HCT116 (cell line): ENCODE measurements at regions not wholly inside any gene's neighbourhood (a gene's known extent, or its start where the extent isn't known, plus 50 kb on each side); places are given as distances from the start of the nearest gene placed in this dataset.

ENCODE experiments used
- ATAC-seq: fragments of 200-7000 bp; cut with Tn5 transposase; 2 replicates; pipeline ENCODE4 v1.9.1; 2020; ENCODE audit warnings: mild to moderate bottlenecking, moderate library complexity
- BruUV-seq: library from RNA; stranded (reverse); fragments of 400-500 nt; replicated peaks from 2 replicates; lab custom pipeline; 2021; lab: Mats Ljungman, UMichigan
- CTCF ChIA-PET: fragments of 300-600 bp; sonication (Branson Sonifier 250); formaldehyde crosslinking; loops from one replicate; lab custom pipeline; 2021; ENCODE audit warnings: antibody characterized with exemption; lab: Charles Lee
- POLR2A ChIA-PET: fragments of 300-600, 350-600 bp; sonication (Branson Sonifier 250); formaldehyde crosslinking; loops from one replicate; lab custom pipeline; 2021; ENCODE audit warnings: antibody characterized with exemption; lab: Charles Lee
- RAD21 ChIA-PET, 2 experiments: fragments of 300-600 bp; sonication (Branson Sonifier 250); formaldehyde crosslinking; loops; one replicate each; lab custom pipeline; 2023; ENCODE audit warnings: low total read pairs in 2 of 2; ENCODE audit not compliant: uncharacterized antibody in 2 of 2, unreplicated experiment in 2 of 2, low non-redundant PET in 1 of 2; lab: Charles Lee
- DNase-seq: peaks from one replicate; pipeline ENCODE4 v3.0.0-alpha.2; 2010; ENCODE audit warnings: low read depth, low spot score
- H2AFZ ChIP-seq: fragments of 200-600 bp; shearing (Covaris generic), sonication (generic); 2 replicates; pipeline ENCODE4 v1.6.1; 2017; ENCODE audit warnings: low read depth, mixed run types, mixed read lengths, antibody characterized with exemption, low read length; ENCODE audit not compliant: poor library complexity, severe bottlenecking
- H3K27ac ChIP-seq: 2 replicates; pipeline ENCODE4 v1.5.1; 2012; ENCODE audit warnings: low read depth, low read length
- H3K27me3 ChIP-seq: fragments of 200-600 bp; sonication (generic); 2 replicates; pipeline ENCODE4 v1.6.1; 2016; ENCODE audit warnings: mixed run types, low read length, mixed read lengths; ENCODE audit not compliant: insufficient read depth
- H3K36me3 ChIP-seq, 2 experiments: fragments of 200-500 bp in 1 of 2; fragments of 200-600 bp in 1 of 2; sonication (Bioruptor generic) in 1 of 2; sonication (generic) in 1 of 2; 2 replicates each; pipeline versions ENCODE4 v1.5.1 to v1.6.1; 2014 to 2016; ENCODE audit warnings: low read length in 2 of 2, inconsistent platforms in 1 of 2, mixed read lengths in 1 of 2, mixed run types in 1 of 2; ENCODE audit not compliant: insufficient read depth in 2 of 2, control insufficient read depth in 1 of 2
- H3K4me1 ChIP-seq, 2 experiments: fragments of 200-600 bp in 1 of 2; sonication (generic) in 1 of 2; 2 replicates each; pipeline versions ENCODE4 v1.5.1 to v1.6.1; 2012 to 2017; ENCODE audit warnings: low read length in 2 of 2, inconsistent platforms in 1 of 2, mild to moderate bottlenecking in 1 of 2, mixed read lengths in 1 of 2, mixed run types in 1 of 2, moderate library complexity in 1 of 2; ENCODE audit not compliant: insufficient read depth in 2 of 2, control insufficient read depth in 1 of 2
- H3K4me2 ChIP-seq: fragments of 200-600 bp; sonication (generic); 2 replicates; pipeline ENCODE4 v1.6.1; 2017; ENCODE audit warnings: mixed run types, low read length, mixed read lengths
- H3K4me3 ChIP-seq, 2 experiments: fragments of 200-600 bp in 1 of 2; sonication (generic) in 1 of 2; replicated peaks in 1 of 2; 2 replicates each; pipeline ENCODE4 v1.5.1; 2011 to 2016; ENCODE audit warnings: low read length in 2 of 2, control low read depth in 1 of 2, low read depth in 1 of 2, mild to moderate bottlenecking in 1 of 2, mixed read lengths in 1 of 2, mixed run types in 1 of 2
- H3K79me2 ChIP-seq: fragments of 200-600 bp; sonication (generic); 2 replicates; pipeline ENCODE4 v1.6.1; 2017; ENCODE audit warnings: mild to moderate bottlenecking, mixed run types, low read length, moderate library complexity, mixed read lengths; ENCODE audit not compliant: insufficient read depth
- H3K9ac ChIP-seq: fragments of 200-600 bp; sonication (generic); 2 replicates; pipeline ENCODE4 v1.6.1; 2016; ENCODE audit warnings: low read length, mixed read lengths
- H3K9me2 ChIP-seq: fragments of 200-600 bp; sonication (generic), shearing (Covaris generic); 2 replicates; pipeline ENCODE4 v1.6.1; 2017; ENCODE audit warnings: mixed run types, mild to moderate bottlenecking, moderate library complexity; ENCODE audit not compliant: insufficient read depth
- H3K9me3 ChIP-seq, 2 experiments: fragments of 200-500 bp in 1 of 2; fragments of 200-600 bp in 1 of 2; sonication (Bioruptor generic) in 1 of 2; sonication (generic) in 1 of 2; 2 replicates each; pipeline ENCODE4 v1.6.1; 2014 to 2017; ENCODE audit warnings: low read length in 2 of 2, mixed read lengths in 2 of 2, inconsistent platforms in 1 of 2, low read depth in 1 of 2, mild to moderate bottlenecking in 1 of 2, mixed run types in 1 of 2, moderate library complexity in 1 of 2; ENCODE audit not compliant: control insufficient read depth in 1 of 2, insufficient read depth in 1 of 2
- H4K20me1 ChIP-seq: fragments of 200-600 bp; sonication (generic), shearing (Covaris generic); 2 replicates; pipeline ENCODE4 v1.6.1; 2017; ENCODE audit warnings: mixed run types, mild to moderate bottlenecking, moderate library complexity; ENCODE audit not compliant: insufficient read depth
- ATF3 ChIP-seq: IDR thresholded peaks from 2 replicates; pipeline ENCODE4 v1.6.1; 2012
- CBX3 ChIP-seq: IDR thresholded peaks from 2 replicates; pipeline ENCODE4 v1.6.1; 2012; ENCODE audit warnings: low read depth
- CEBPB ChIP-seq: IDR thresholded peaks from 2 replicates; pipeline ENCODE4 v1.6.1; 2012; ENCODE audit warnings: low read depth
- EGR1 ChIP-seq: IDR thresholded peaks from 2 replicates; pipeline ENCODE4 v1.6.1; 2012; ENCODE audit warnings: low read depth
- ELF1 ChIP-seq: IDR thresholded peaks from 2 replicates; pipeline ENCODE4 v1.6.1; 2012; ENCODE audit warnings: low read depth, borderline replicate concordance
- EZH2 ChIP-seq: fragments of 200-600 bp; sonication (generic); IDR thresholded peaks from 2 replicates; pipeline ENCODE4 v1.6.1; 2017; ENCODE audit warnings: antibody characterized with exemption, mixed run types
- EZH2phosphoT487 ChIP-seq: fragments of 200-600 bp; IDR thresholded peaks from 2 replicates; pipeline ENCODE4 v1.6.1; 2018; ENCODE audit warnings: antibody characterized with exemption, borderline replicate concordance
- MAX ChIP-seq: IDR thresholded peaks from 2 replicates; pipeline ENCODE4 v1.6.1; 2012
- POLR2A ChIP-seq: IDR thresholded peaks from 2 replicates; pipeline ENCODE4 v1.7.0; 2011; ENCODE audit warnings: borderline replicate concordance; ENCODE audit not compliant: insufficient read depth, insufficient read length; ENCODE audit errors: extremely low read depth
- SIN3A ChIP-seq: IDR thresholded peaks from 2 replicates; pipeline ENCODE4 v1.6.1; 2012; ENCODE audit warnings: low read depth
- SP1 ChIP-seq: IDR thresholded peaks from 2 replicates; pipeline ENCODE4 v1.6.1; 2012; ENCODE audit warnings: low read depth
- SRF ChIP-seq: IDR thresholded peaks from 2 replicates; pipeline ENCODE4 v1.6.1; 2012; ENCODE audit warnings: low read depth
- TCF7L2 ChIP-seq: IDR thresholded peaks from 2 replicates; pipeline ENCODE4 v1.7.0; 2011; ENCODE audit warnings: borderline replicate concordance, inconsistent platforms; ENCODE audit not compliant: insufficient read depth, insufficient read length; ENCODE audit errors: extremely low read depth
- YY1 ChIP-seq: IDR thresholded peaks from 2 replicates; pipeline ENCODE4 v1.6.1; 2011; ENCODE audit warnings: low read length, low read depth, moderate library complexity, mild to moderate bottlenecking; ENCODE audit not compliant: insufficient replicate concordance; ENCODE audit errors: extremely low read depth
- ZFX ChIP-seq: fragments of 450-650 bp; IDR thresholded peaks from 2 replicates; pipeline ENCODE4 v1.6.1; 2017
- ZNF274 ChIP-seq: fragments of 200-500 bp; sonication (Bioruptor generic); IDR thresholded peaks from 2 replicates; pipeline ENCODE4 v1.6.1; 2014; ENCODE audit warnings: mild to moderate bottlenecking, low read depth, low read length, inconsistent platforms
- intact Hi-C: fragments of 100-400 bp; cut with micrococcal nuclease; formaldehyde crosslinking; loops from 2 replicates; pipeline ENCODE4 v1.10.0; 2022

DNA sequence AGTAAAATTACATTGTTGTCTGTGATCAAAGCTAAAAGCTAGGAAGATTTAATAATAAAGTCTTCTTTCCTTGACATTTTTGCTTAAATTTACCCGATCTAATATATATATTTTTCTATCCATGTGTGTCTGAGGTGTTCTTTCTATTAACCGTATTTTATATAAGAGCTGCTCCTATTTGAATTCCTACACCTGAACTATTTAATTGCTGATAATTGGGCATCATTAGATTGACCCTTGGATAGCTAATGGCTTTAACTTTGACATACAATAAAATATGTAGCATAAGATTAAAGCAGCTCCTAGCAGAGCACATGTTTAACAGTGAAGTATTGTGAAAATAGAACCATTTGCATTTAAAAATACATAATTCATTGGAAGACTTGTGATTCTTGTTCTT, 792.7 kb downstream of the MAT2B start (continued):
- TF ChIP-seq SIN3A (no peak), SRF (no peak)

GRCh38 chr5:164300295-164300694, 794.9 kb downstream of the MAT2B start:
- no peak overlapping the region for H3K4me3 ChIP-seq
- H3K9me3 ChIP-seq: peaks cover 0 to 19% of the 10 kb centered on the region in 2 experiments; a peak in 2 of 4 replicates
- no peak overlapping the region for H3K9ac ChIP-seq
- H4K20me1 ChIP-seq: no peaks in the 10 kb centered on the region
- intact Hi-C loops: no loop called here
- TF ChIP-seq ZFX: no peak
- TF ChIP-seq SIN3A: no peak
- TF ChIP-seq CEBPB: no peak
- TF ChIP-seq MAX: no peak
- TF ChIP-seq ELF1: no peak
- TF ChIP-seq ZNF274: no peak
- no peak for TF ChIP-seq SRF
- TF ChIP-seq EZH2phosphoT487: no peak
- TF ChIP-seq TCF7L2: no peak
- no peak for TF ChIP-seq ATF3
- TF ChIP-seq YY1: no peak
- no peak for TF ChIP-seq EGR1
- TF ChIP-seq EZH2: no peak
- no peak for TF ChIP-seq SP1
- no peak for TF ChIP-seq CBX3
- no peak for TF ChIP-seq POLR2A
- H3K4me2 ChIP-seq: no peak overlapping the region
- H3K27me3 ChIP-seq: no peaks in the 10 kb centered on the region
- ChIA-PET RAD21 (no interaction called here), POLR2A (no interaction called here), CTCF (no interaction called here)
- no peaks in the 10 kb centered on the region; a peak in 1 of 4 replicates for H3K36me3 ChIP-seq
- DNase-seq (no peak), ATAC-seq (no peak)
- H3K9me2 ChIP-seq: no peaks in the 10 kb centered on the region
- no peak overlapping the region for H3K27ac ChIP-seq
- no peaks in the 10 kb centered on the region for H3K4me1 ChIP-seq
- H2AFZ ChIP-seq: no peak overlapping the region
- H3K79me2 ChIP-seq: no peaks in the 10 kb centered on the region
- BruUV-seq: no TSS peak
